Right lobe of liver (tissue), 4 donors: ENCODE measurements at regions not wholly inside any gene's neighbourhood (a gene's known extent, or its start where the extent isn't known, plus 50 kb on each side); places are given as distances from the start of the nearest gene placed in this dataset.
"Not testable (repeated sequence)": the region's sequence is repeated elsewhere in the genome, so short reads cannot be mapped to it uniquely, and the experiment has no call there.

Experiments used
- POLR2A ChIP-seq: fragments of 450-650 bp; IDR thresholded peaks from one replicate; pipeline ENCODE4 v1.6.1; 2017; ENCODE audit warnings: antibody characterized with exemption, mild to moderate bottlenecking
- TF ChIP-seq, protein P1 (sequence below), 4 donors: fragments of 200-600 bp in 3 of 4; fragments of 450-650 bp in 1 of 4; IDR thresholded peaks; one replicate each; pipeline versions ENCODE4 v1.5.1 to v1.8.0; 2016 to 2022; ENCODE audit warnings: antibody characterized with exemption in 4 of 4, mild to moderate bottlenecking in 2 of 4
- donor health status: DM: no; HTN: no; CAD: no.
- donor health status: DM: no; HTN: no; CAD: no.
- donor health status: DM: no; HTN: yes; CAD: no.

DNA sequence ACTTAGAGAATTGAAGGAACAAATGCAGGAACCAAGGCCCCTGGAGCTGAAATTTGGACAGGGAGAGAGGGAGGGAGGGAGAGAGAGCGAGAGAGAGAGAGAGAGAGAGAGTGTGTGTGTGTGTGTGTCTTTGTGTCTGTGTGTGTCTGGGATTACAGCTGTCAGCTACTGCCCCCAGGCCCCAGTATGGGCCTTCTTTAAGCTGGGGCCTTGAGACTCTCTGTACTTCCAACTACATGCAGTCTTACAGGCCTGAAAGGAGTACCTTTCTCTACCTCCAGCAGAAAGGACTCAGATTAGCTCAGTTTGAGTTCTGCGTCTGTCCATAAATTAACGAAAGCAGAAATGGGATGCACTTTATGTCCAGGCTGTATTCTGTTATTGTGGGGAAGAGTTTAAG lies 153.2 kb downstream of the KBTBD2 start:
- TF ChIP-seq, protein P1, sequence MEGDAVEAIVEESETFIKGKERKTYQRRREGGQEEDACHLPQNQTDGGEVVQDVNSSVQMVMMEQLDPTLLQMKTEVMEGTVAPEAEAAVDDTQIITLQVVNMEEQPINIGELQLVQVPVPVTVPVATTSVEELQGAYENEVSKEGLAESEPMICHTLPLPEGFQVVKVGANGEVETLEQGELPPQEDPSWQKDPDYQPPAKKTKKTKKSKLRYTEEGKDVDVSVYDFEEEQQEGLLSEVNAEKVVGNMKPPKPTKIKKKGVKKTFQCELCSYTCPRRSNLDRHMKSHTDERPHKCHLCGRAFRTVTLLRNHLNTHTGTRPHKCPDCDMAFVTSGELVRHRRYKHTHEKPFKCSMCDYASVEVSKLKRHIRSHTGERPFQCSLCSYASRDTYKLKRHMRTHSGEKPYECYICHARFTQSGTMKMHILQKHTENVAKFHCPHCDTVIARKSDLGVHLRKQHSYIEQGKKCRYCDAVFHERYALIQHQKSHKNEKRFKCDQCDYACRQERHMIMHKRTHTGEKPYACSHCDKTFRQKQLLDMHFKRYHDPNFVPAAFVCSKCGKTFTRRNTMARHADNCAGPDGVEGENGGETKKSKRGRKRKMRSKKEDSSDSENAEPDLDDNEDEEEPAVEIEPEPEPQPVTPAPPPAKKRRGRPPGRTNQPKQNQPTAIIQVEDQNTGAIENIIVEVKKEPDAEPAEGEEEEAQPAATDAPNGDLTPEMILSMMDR (IDR thresholded peaks at IDR 0.05) = not testable (repeated sequence)
- TF ChIP-seq POLR2A = not testable (repeated sequence)
